ENCODE measurements at regions not wholly inside any gene's neighbourhood (a gene's known extent, or its start where the extent isn't known, plus 50 kb on each side); places are given as distances from the start of the nearest gene placed in this dataset.

- Histone ChIP-seq H3K23me2 (ENCODE audit: low read depth, low read length) (no peaks in the 10 kb centered on the region; the same call in 1 of the 2 replicates), H3K79me2 (ENCODE audit: control insufficient read depth in 1 of 2, insufficient read depth in 2 of 2, low read length in 2 of 2) (no peaks in the 10 kb centered on the region), H2BK5ac (ENCODE audit: low read depth, low read length) (peak overlapping the region; percentile 60), H4K91ac (replicated peaks; ENCODE audit: insufficient read length, low read length) (peak overlapping the region; percentile 37), H3K56ac (replicated peaks; ENCODE audit: insufficient read length, low read depth, low read length) (no peak overlapping the region), H3K4me1 (replicated peaks in 1 of 4; ENCODE audit: control insufficient read depth in 3 of 4, insufficient read depth in 4 of 4, low read length in 3 of 4) (peaks cover 2 to 9% (median 5%) of the 10 kb centered on the region in 4 experiments; a peak in 4 of 7 replicates), H2BK15ac (ENCODE audit: low read length) (no peak overlapping the region), H4K8ac (ENCODE audit: extremely low read depth, insufficient read depth, low read length) (no peak overlapping the region), H3K14ac (ENCODE audit: insufficient read length) (no peak overlapping the region), H3K23ac (ENCODE audit: insufficient read length) (no peak overlapping the region), H3K36me3 (ENCODE audit: control insufficient read depth in 2 of 4, insufficient read depth in 4 of 4, low read length in 3 of 4) (no peaks in the 10 kb centered on the region), H2AK5ac (ENCODE audit: low read depth, low read length) (no peak overlapping the region), H3K18ac (ENCODE audit: extremely low read depth, low read length) (no peak overlapping the region), H3K79me1 (ENCODE audit: low read depth, low read length) (no peaks in the 10 kb centered on the region), H3K9ac (replicated peaks in 1 of 4; ENCODE audit: extremely low read depth in 1 of 4, low read depth in 3 of 4, low read length in 3 of 4) (no peak overlapping the region; a peak in 1 of 7 replicates), H3K9me3 (ENCODE audit: insufficient read depth in 2 of 2, low read depth in 1 of 2, low read length in 1 of 2) (no peaks in the 10 kb centered on the region), H4K20me1 (replicated peaks in 1 of 2; ENCODE audit: control insufficient read depth in 1 of 2, insufficient read depth in 2 of 2, low read length in 2 of 2) (no peaks in the 10 kb centered on the region), H3K4me3 (ENCODE audit: extremely low read depth in 1 of 4, insufficient read depth in 2 of 4, low read depth in 3 of 4, low read length in 4 of 4) (peak overlapping the region in 1 of 4 experiments; percentile 8; a peak in 1 of 8 replicates), H2BK20ac (ENCODE audit: low read length) (no peak overlapping the region), H3K4ac (replicated peaks; ENCODE audit: insufficient read length, low read depth, low read length) (no peak overlapping the region), H3K27me3 (replicated peaks in 1 of 4; ENCODE audit: control insufficient read depth in 3 of 4, extremely low read depth in 1 of 4, insufficient read depth in 3 of 4, low read length in 3 of 4) (no peaks in the 10 kb centered on the region), H3K4me2 (ENCODE audit: insufficient read depth in 1 of 2, low read depth in 2 of 2, low read length in 2 of 2) (peak overlapping the region in 1 of 2 experiments; percentile 32; a peak in 2 of 4 replicates), H2AFZ (ENCODE audit: low read length) (peak overlapping the region; percentile 95), H2BK12ac (ENCODE audit: low read depth, low read length) (peak overlapping the region; percentile 87; the same call in 1 of the 2 replicates), H3K27ac (ENCODE audit: low read depth, low read length) (no peak overlapping the region), H2BK120ac (replicated peaks; ENCODE audit: low read depth, low read length) (no peak overlapping the region), H4K5ac (ENCODE audit: insufficient read length, low read depth, low read length) (no peak overlapping the region)
- ChIA-PET CTCF (ENCODE audit: partially characterized antibody) (interaction anchor here (0.7 to 2.8 kb wide), 10 partner anchors 9 to 604 kb away, joined by 3 to 15 read pairs (median 3); no protein-coding TSS in a partner anchor), POLR2A (ENCODE audit: partially characterized antibody) (interaction anchor here (0.9 kb wide), 1 partner anchor 13 kb away, joined by 3 read pairs; no protein-coding TSS in a partner anchor)
- peak in 1 of 2 experiments; percentile 52 for DNase-seq (ENCODE audit: low read depth in 1 of 2, low spot score in 2 of 2)
- no peak for FAIRE-seq
- WGBS, 2 experiments (ENCODE audit: extremely low coverage in 1 of 2, insufficient coverage in 1 of 2, insufficient read length in 1 of 2, insufficient replicate concordance in 2 of 2, low coverage in 1 of 2, low lambda C conversion rate in 2 of 2, missing lambda C conversion rate in 1 of 2) = 35% methylated on average over 1 of the region's 1 CpG; no CpG with 5 or more reads in 1 of the 2 experiments
- TF ChIP-seq RFX5 (IDR thresholded peaks at IDR 0.05; ENCODE audit: borderline replicate concordance, low read depth, low read length) (no peak), MAX (IDR thresholded peaks at IDR 0.05) (0 out of 2 replicates have a peak, but pooled peaks have one; percentile 10)
Observed at GRCh38 chr3:118501152-118501551, 533.5 kb downstream of the IGSF11 start.
